Peyer's patch (tissue), 4 donors: ENCODE measurements at regions not wholly inside any gene's neighbourhood (a gene's known extent, or its start where the extent isn't known, plus 50 kb on each side); places are given as distances from the start of the nearest gene placed in this dataset.

Experiments
- CTCF ChIP-seq, 6 experiments: fragments of 450-650 bp in 4 of 6; fragments of 200-600 bp in 2 of 6; sonication (generic) in 1 of 6; IDR thresholded peaks; one replicate each; pipeline ENCODE4 v1.5.1; 2017 to 2019; ENCODE audit warnings: antibody characterized with exemption in 6 of 6, mild to moderate bottlenecking in 3 of 6, moderate library complexity in 1 of 6
- POLR2A ChIP-seq, 2 donors: fragments of 450-650 bp; IDR thresholded peaks; one replicate each; pipeline ENCODE4 v1.5.1; 2017; ENCODE audit warnings: antibody characterized with exemption in 2 of 2, mild to moderate bottlenecking in 2 of 2, moderate library complexity in 2 of 2

DNA sequence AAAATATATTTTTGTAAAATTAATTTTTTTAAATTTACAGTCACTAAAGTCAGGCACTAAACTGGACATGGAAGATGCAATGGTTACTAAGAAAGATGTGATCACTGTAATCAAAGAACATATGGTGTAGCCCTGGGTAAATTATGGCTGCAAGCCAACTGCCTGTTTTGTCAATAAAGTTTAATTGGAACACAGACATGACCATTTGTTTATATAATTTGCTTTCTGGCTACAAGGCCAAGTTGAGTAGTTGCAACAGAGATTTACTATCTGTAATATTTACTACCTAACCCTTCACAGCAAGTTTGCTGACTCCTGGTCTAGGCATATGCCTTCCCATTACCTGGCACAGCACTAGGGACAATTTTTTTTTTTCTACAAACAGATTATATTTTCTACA is 448.9 kb downstream of the ADRA2A start:
- no peak for TF ChIP-seq CTCF (IDR thresholded peaks at IDR 0.05)
- TF ChIP-seq POLR2A (IDR thresholded peaks at IDR 0.05) = no peak
